GM21529 (cell line): ENCODE measurements at regions not wholly inside any gene's neighbourhood (a gene's known extent, or its start where the extent isn't known, plus 50 kb on each side); places are given as distances from the start of the nearest gene placed in this dataset.

Experiments used
- ATAC-seq: cut with Tn5 transposase; IDR thresholded peaks from one replicate; pipeline ENCODE4 v1.9.1; 2021; ENCODE audit not compliant: unreplicated experiment

GRCh38 chr14:104383996-104384775 is 195.4 kb upstream of the C14orf180 start:
- no peak for ATAC-seq

GRCh38 chr14:104384776-104385071 is 194.8 kb upstream of the C14orf180 start:
- ATAC-seq: no peak

GRCh38 chr14:104385111-104385510 is 194.5 kb upstream of the C14orf180 start:
- ATAC-seq: no peak

GRCh38 chr14:104385531-104386101 is 193.9 kb upstream of the C14orf180 start:
- ATAC-seq: no peak

GRCh38 chr14:104386151-104386841 is 193.3 kb upstream of the C14orf180 start:
- ATAC-seq: no peak

- ATAC-seq: peak; percentile 56
These were observed 192.2 kb upstream of the C14orf180 start for GRCh38 chr14:104387022-104388010.

GRCh38 chr14:104388011-104388521 is 191.5 kb upstream of the C14orf180 start:
- ATAC-seq: no peak

GRCh38 chr14:104388541-104389325 is 190.8 kb upstream of the C14orf180 start:
- no peak for ATAC-seq

- no peak for ATAC-seq
These were observed 190.0 kb upstream of the C14orf180 start for GRCh38 chr14:104389326-104390220.

GRCh38 chr14:104390221-104390931 is 189.2 kb upstream of the C14orf180 start:
- no peak for ATAC-seq

GRCh38 chr14:104390941-104391901 is 188.3 kb upstream of the C14orf180 start:
- ATAC-seq: no peak

GRCh38 chr14:104392001-104392395 is 187.6 kb upstream of the C14orf180 start:
- no peak for ATAC-seq

GRCh38 chr14:104392396-104393198 is 187.0 kb upstream of the C14orf180 start:
- ATAC-seq: no peak

GRCh38 chr14:104393199-104393897 is 186.2 kb upstream of the C14orf180 start:
- no peak for ATAC-seq

- ATAC-seq: no peak
These were observed 185.6 kb upstream of the C14orf180 start for GRCh38 chr14:104393898-104394381.

- no peak for ATAC-seq
These were observed 185.1 kb upstream of the C14orf180 start for GRCh38 chr14:104394409-104394851.
